SW 1271 (cell line): ENCODE measurements at regions not wholly inside any gene's neighbourhood (a gene's known extent, or its start where the extent isn't known, plus 50 kb on each side); places are given as distances from the start of the nearest gene placed in this dataset.

ENCODE experiments used
- DNase-seq, 2 experiments: peaks; one replicate each; lab custom pipeline; 2025; lab: John Stamatoyannopoulos, UW

DNA sequence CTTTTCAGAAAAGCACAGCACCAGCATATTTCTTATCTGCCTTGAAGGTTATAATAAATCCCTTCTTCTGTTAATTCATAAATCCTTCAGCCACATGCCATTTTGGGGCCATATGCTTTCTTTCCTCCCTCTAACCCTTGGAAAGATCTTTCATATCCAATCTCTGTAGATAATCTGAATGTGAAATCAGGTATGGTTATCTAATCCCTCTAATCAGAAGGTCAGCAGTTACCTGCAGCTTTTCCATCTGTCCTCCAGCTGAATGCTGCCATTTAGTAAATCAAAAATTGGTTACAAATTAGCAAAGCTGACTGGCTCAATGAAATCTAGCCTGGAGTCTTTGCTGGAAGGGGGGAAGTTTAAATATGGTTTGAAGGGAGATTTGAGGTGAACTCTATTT lies 230.5 kb downstream of the PIK3C3 start:
- no peak for DNase-seq

DNA sequence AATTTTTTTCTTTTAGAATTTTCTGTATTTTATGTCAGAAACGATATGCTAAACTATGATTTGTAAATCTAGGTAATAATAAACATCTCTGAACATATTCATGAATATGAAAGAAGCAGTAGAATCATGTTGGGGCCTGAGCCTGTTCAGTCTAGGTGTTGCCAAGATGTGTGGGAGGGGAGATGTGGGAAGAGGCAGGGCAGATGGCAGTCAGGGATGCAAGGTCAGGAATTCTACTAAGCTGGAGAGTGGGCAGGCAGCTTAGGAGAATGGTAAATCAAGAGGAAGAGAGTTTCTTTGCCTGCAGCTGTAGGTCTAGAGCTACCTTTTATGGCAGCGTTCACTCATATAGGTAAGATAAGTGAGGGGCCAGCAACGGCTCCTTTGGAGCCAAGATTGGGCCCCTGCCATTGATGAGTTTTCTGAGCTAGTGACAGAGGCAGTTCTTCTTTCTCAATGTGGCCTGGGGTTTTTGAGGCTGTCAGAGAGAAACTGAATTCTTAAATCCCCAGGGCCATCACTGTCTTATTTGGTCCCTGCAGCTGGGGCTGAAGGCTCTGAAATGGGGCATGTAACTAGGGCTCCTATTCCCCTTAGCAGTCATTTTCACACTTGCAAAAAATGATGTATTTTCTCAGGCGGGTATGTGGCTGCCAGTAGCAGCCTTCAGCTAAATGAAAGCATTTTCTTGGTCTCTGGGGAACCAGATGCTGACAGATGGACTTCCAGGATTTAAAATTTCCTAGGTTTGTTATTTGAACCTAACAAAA lies 232.8 kb downstream of the PIK3C3 start:
- no peak for DNase-seq

GRCh38 chr18:42190643-42191042 lies 235.6 kb downstream of the PIK3C3 start:
- no peak for DNase-seq

DNA sequence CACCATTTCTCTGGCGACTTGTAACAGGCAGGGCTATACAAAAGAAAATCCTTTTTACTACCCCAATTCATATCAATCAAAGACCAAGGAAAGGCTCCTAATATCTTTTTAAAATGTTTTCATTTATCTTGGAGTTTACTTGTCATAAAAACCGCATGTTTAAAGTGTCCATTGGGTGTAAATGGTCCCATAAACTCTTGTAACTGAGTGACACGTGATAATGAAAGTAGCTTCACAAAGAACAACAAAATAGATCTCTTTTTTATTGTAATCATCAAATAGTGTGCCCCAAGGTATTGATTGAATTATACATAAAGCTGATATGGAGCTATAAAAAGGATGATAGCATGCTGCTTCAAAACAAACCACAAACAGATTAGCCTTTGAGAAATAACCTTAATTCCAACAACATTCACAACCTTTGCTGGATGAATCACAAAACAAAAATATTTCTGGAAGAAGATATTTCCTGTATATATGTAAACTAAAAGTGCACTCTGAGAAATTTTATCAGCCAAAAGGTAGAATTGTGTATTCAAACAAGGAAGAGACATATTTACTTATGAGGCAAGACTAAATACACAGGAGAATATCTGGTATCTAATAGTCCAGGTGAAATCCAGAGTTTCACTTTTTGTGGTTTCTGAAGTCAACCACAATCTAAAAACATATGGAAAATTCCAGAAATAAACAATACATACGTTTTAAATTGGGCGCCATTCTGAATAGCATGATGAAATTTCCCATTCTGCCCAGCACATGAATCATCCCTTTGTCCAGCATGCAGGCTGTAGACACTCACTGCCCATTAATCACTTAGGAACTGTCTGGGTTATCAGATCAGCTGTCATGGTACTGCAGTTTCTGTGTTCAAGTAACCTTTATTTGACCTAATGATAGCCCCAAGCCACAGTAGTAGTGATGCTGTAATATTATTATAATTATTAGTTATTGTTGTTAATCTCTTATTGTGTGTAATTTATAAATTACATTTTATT lies 237.5 kb downstream of the PIK3C3 start:
- peak; percentile 3 to 64 for DNase-seq

GRCh38 chr18:42196651-42197050 lies 241.6 kb downstream of the PIK3C3 start:
- DNase-seq, result peak in 1 of 2 experiments; percentile 28

- no peak for DNase-seq
Observed at GRCh38 chr18:42201137-42201536, 246.1 kb downstream of the PIK3C3 start.

GRCh38 chr18:42211201-42211600 lies 256.2 kb downstream of the PIK3C3 start:
- DNase-seq, result no peak

- DNase-seq, result no peak
Observed at GRCh38 chr18:42222557-42222956, 267.5 kb downstream of the PIK3C3 start.

GRCh38 chr18:42228581-42228980 lies 273.5 kb downstream of the PIK3C3 start:
- no peak for DNase-seq

- no peak for DNase-seq
Observed at GRCh38 chr18:42229211-42230210, 274.5 kb downstream of the PIK3C3 start.

GRCh38 chr18:42230636-42231035 lies 275.6 kb downstream of the PIK3C3 start:
- DNase-seq, result no peak

DNA sequence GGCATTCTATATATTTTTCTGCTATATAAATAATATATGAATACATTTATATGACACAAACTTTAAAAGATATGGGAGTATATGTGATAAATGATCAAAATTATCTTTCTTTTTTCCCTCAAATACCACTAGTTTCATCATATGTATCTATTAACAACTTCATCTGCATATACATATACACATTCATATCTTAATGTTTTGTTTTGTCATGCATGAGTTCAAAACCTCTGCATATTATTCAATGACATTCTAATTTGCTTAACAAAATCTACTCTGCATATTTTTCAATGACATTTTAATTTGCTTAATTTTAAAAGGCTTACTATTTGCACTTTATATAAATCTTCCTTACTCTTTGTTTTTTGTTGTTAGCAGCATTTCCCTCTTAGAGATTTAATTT lies 276.2 kb downstream of the PIK3C3 start:
- DNase-seq, result no peak

DNA sequence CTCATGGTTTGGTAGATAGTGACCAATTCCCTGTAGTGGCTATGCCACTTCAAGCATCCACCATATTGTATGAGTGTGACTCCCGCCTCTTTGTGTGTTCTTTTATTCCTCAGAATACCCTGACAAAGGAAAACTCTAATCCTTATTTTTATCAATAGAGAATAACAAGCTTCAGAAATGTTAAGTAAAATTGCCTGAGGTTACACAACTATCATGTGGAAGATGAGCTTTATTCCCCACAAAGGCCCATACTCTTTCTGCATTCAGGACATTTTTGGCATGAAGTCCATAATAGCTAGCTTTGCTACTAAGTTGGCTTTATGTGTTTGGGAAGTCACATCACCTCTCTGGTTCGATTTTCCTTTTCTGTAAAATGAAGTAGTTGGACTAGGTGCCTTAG lies 276.8 kb downstream of the PIK3C3 start:
- no peak for DNase-seq

- DNase-seq, result no peak
Observed at GRCh38 chr18:42233908-42234307, 278.9 kb downstream of the PIK3C3 start.

- no peak for DNase-seq
Observed at GRCh38 chr18:42242758-42243157, 287.7 kb downstream of the PIK3C3 start.

GRCh38 chr18:42245137-42245536 lies 290.1 kb downstream of the PIK3C3 start:
- DNase-seq, result no peak

GRCh38 chr18:42255908-42256765 lies 301.1 kb downstream of the PIK3C3 start:
- DNase-seq, result no peak

DNA sequence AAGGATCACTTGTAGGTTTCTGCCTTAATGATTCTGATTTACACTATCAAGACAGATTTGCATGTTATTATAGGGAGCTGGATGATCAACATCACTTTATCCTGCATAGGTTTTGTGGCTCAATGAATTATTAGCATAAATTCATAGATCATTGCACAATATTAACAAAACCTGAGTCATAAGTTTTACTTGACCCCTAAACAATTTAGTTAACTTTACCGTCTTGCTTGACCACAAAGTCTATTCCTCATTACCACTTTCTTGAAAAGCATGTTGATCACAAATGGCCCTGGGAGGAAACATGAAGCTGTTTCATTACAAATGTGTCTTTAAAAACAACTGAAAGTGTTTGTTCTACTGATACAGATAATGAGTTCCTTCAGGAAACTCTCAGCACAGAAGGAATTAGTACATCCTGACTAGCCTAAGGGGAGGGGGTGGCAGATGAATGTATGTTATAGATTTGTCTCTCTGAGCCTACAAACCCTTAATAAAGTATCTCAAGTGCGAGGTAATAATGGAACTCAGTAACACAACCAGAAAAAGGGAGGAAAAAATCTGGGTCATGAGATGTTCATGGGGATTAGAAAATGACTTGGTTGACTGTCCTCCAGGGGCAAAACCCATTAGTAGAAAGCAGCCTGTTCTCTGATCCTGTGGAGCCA lies 303.4 kb downstream of the PIK3C3 start:
- DNase-seq, result no peak

DNA sequence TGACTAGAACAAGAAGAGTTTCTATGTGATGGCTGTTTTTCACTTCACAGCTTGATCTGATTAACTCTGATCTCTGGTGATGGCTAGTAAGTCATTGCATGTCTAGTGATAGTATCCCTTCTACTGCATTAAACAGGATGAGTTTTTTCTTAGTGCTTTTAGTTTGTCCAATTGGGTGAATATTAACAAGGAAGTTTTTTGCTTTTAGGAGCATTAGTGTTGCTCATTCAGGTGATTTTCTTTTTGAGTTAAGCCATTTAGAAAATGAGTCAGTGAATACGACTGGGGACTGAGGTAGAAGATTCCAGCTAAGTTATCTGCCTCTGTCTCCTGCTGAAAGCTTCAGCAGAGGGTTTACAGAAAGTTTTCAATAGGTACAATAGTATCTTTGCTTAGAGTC lies 306.7 kb downstream of the PIK3C3 start:
- no peak for DNase-seq

- DNase-seq, result no peak
Observed at GRCh38 chr18:42264497-42264896, 309.5 kb downstream of the PIK3C3 start.
